GM12875 (cell line): ENCODE measurements at regions not wholly inside any gene's neighbourhood (a gene's known extent, or its start where the extent isn't known, plus 50 kb on each side); places are given as distances from the start of the nearest gene placed in this dataset.

Source experiments
- H3K4me3 ChIP-seq: one replicate; pipeline ENCODE4 v1.5.1; 2011; ENCODE audit warnings: low read depth, low read length, control low read depth
- TF ChIP-seq, protein P1 (sequence below): IDR thresholded peaks from 2 replicates; pipeline ENCODE4 v1.5.1; 2011; ENCODE audit warnings: low read depth, mild to moderate bottlenecking, control low read depth, inconsistent platforms, low read length, moderate library complexity, borderline replicate concordance; ENCODE audit not compliant: insufficient read depth

DNA sequence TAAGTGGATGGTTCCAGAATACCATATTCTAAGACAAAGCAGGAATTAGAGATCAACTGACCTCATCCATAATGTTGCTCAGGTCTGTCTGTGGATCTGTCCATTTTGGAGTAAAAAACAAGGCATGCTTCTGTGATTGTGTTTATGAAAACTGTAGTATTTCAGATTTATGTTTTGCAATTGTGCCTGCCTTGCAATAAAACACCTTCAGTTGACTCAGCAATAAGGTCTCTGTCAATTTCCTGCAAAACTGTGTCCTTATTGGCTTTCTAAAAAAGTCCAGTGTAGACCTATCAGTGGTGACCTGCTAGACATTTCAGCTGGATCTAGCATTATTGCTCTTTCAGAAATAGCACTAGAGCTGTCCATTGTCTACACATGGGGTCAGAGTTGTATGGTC lies 409.5 kb upstream of the AZI2 start:
- no peak overlapping the region for H3K4me3 ChIP-seq
- TF ChIP-seq, protein P1, sequence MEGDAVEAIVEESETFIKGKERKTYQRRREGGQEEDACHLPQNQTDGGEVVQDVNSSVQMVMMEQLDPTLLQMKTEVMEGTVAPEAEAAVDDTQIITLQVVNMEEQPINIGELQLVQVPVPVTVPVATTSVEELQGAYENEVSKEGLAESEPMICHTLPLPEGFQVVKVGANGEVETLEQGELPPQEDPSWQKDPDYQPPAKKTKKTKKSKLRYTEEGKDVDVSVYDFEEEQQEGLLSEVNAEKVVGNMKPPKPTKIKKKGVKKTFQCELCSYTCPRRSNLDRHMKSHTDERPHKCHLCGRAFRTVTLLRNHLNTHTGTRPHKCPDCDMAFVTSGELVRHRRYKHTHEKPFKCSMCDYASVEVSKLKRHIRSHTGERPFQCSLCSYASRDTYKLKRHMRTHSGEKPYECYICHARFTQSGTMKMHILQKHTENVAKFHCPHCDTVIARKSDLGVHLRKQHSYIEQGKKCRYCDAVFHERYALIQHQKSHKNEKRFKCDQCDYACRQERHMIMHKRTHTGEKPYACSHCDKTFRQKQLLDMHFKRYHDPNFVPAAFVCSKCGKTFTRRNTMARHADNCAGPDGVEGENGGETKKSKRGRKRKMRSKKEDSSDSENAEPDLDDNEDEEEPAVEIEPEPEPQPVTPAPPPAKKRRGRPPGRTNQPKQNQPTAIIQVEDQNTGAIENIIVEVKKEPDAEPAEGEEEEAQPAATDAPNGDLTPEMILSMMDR, result no peak

GRCh38 chr3:28761375-28761774 lies 412.8 kb upstream of the AZI2 start:
- TF ChIP-seq, protein P1, result no peak
- no peak overlapping the region for H3K4me3 ChIP-seq

- H3K4me3 ChIP-seq, result no peak overlapping the region
- TF ChIP-seq, protein P1, result no peak
Measured at GRCh38 chr3:28765194-28765593, 416.6 kb upstream of the AZI2 start.

DNA sequence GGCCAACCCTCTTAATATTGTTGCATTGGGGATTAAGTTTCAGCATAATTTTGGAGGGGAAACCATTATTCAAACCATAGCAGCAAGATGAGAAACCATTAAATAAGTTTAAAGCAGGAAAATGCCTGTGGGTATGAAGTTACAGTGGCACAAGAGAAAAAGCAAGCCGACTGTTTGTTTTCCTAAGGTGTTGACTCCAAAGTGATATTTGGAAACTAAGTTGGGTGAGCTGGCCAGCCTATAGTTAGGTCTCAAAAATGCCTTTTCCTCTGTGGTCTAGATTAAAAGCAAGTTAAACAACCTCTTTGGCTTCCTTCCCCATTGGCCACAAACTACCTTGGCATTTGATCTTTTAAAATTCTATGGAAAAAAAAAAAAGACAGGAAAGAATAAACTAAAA lies 419.8 kb upstream of the AZI2 start:
- H3K4me3 ChIP-seq, result no peak overlapping the region
- TF ChIP-seq, protein P1, result no peak

GRCh38 chr3:28777806-28778475 lies 429.3 kb upstream of the AZI2 start:
- TF ChIP-seq, protein P1, result no peak
- H3K4me3 ChIP-seq, result no peak overlapping the region

DNA sequence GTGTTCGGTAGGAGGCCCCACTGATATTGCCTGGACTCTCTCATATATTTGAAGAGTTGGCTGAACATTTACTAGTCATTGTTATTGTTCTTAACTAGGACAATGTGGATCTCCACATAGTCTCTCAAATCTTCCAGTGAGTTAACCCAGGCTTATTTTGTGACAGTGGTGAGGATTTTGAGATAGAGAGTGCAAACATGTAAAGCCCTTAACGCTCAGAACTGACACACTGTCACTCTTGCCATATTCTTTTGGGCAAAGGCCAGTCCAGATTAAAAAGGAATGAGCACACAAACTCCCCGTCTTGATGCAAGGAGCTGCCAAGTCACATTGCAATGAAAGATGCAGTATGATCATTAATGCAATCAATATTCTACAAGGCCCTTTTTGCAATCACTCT lies 431.9 kb upstream of the AZI2 start:
- TF ChIP-seq, protein P1, result no peak
- no peak overlapping the region for H3K4me3 ChIP-seq

GRCh38 chr3:28781053-28781452 lies 432.4 kb upstream of the AZI2 start:
- TF ChIP-seq, protein P1, result no peak
- H3K4me3 ChIP-seq, result no peak overlapping the region
